ENCODE measurements at regions not wholly inside any gene's neighbourhood (a gene's known extent, or its start where the extent isn't known, plus 50 kb on each side); places are given as distances from the start of the nearest gene placed in this dataset.

DNA sequence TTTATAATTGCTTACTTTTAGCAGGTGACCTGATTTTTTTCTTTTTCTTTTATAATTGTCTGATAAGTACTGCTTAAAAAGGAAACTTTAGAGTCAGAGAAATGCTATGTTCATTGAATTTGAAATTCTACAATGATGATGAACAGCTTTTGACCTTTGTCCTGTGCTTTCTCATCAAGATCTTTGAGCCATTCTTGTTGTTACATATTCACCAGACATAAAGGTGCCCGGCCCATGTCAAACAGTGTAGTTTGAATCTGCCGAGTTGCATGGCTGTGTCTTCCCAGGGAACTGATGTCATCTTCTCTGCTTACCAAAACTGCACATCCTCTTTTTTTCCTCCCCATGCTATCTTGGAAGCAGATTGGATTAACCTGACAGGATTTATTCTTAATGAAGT, 163.6 kb downstream of the LRRC70 start:
- no peak for DNase-seq (ENCODE audit: low read depth)

GRCh38 chr5:62741761-62742160, 163.1 kb downstream of the LRRC70 start:
- no peak overlapping the region for H3K4me3 ChIP-seq (ENCODE audit: low read depth, low read length)
- DNase-seq (ENCODE audit: low read depth), result no peak
- TF ChIP-seq CTCF (IDR thresholded peaks at IDR 0.05; ENCODE audit: low read depth, low read length) (no peak), MAX (IDR thresholded peaks at IDR 0.05; ENCODE audit: low read depth, low read length) (no peak), MYC (IDR thresholded peaks at IDR 0.05; ENCODE audit: low read depth, low read length) (no peak), POLR2A (IDR thresholded peaks at IDR 0.05; ENCODE audit: extremely low read depth, insufficient read length) (no peak)

More for the DNA sequence above, 163.6 kb downstream of the LRRC70 start:
- TF ChIP-seq CTCF (IDR thresholded peaks at IDR 0.05; ENCODE audit: low read depth, low read length), result no peak
- TF ChIP-seq MAX (IDR thresholded peaks at IDR 0.05; ENCODE audit: low read depth, low read length), result no peak
- TF ChIP-seq MYC (IDR thresholded peaks at IDR 0.05; ENCODE audit: low read depth, low read length), result no peak
- no peak for TF ChIP-seq POLR2A (IDR thresholded peaks at IDR 0.05; ENCODE audit: extremely low read depth, insufficient read length)
- no peak overlapping the region for H3K4me3 ChIP-seq (ENCODE audit: low read depth, low read length)

- DNase-seq (ENCODE audit: low read depth), result no peak
- no peak for TF ChIP-seq MYC (IDR thresholded peaks at IDR 0.05; ENCODE audit: low read depth, low read length)
- no peak for TF ChIP-seq CTCF (IDR thresholded peaks at IDR 0.05; ENCODE audit: low read depth, low read length)
- TF ChIP-seq POLR2A (IDR thresholded peaks at IDR 0.05; ENCODE audit: extremely low read depth, insufficient read length), result no peak
- TF ChIP-seq MAX (IDR thresholded peaks at IDR 0.05; ENCODE audit: low read depth, low read length), result no peak
- H3K4me3 ChIP-seq (ENCODE audit: low read depth, low read length), result no peak overlapping the region
These were observed 159.1 kb downstream of the LRRC70 start for GRCh38 chr5:62737766-62738165.

GRCh38 chr5:62732677-62733121, 154.1 kb downstream of the LRRC70 start:
- TF ChIP-seq POLR2A (IDR thresholded peaks at IDR 0.05; ENCODE audit: extremely low read depth, insufficient read length) (no peak), MAX (IDR thresholded peaks at IDR 0.05; ENCODE audit: low read depth, low read length) (no peak), CTCF (IDR thresholded peaks at IDR 0.05; ENCODE audit: low read depth, low read length) (no peak), MYC (IDR thresholded peaks at IDR 0.05; ENCODE audit: low read depth, low read length) (no peak)
- H3K4me3 ChIP-seq (ENCODE audit: low read depth, low read length), result no peak overlapping the region
- DNase-seq (ENCODE audit: low read depth), result peak; percentile 76

GRCh38 chr5:62731022-62731421, 152.4 kb downstream of the LRRC70 start:
- TF ChIP-seq MAX (IDR thresholded peaks at IDR 0.05; ENCODE audit: low read depth, low read length), result no peak
- no peak for TF ChIP-seq CTCF (IDR thresholded peaks at IDR 0.05; ENCODE audit: low read depth, low read length)
- TF ChIP-seq MYC (IDR thresholded peaks at IDR 0.05; ENCODE audit: low read depth, low read length), result no peak
- TF ChIP-seq POLR2A (IDR thresholded peaks at IDR 0.05; ENCODE audit: extremely low read depth, insufficient read length), result no peak
- DNase-seq (ENCODE audit: low read depth), result peak; percentile 30
- no peak overlapping the region for H3K4me3 ChIP-seq (ENCODE audit: low read depth, low read length)

- TF ChIP-seq MAX (IDR thresholded peaks at IDR 0.05; ENCODE audit: low read depth, low read length) (no peak), POLR2A (IDR thresholded peaks at IDR 0.05; ENCODE audit: extremely low read depth, insufficient read length) (no peak), MYC (IDR thresholded peaks at IDR 0.05; ENCODE audit: low read depth, low read length) (no peak), CTCF (IDR thresholded peaks at IDR 0.05; ENCODE audit: low read depth, low read length) (no peak)
- H3K4me3 ChIP-seq (ENCODE audit: low read depth, low read length), result no peak overlapping the region
- no peak for DNase-seq (ENCODE audit: low read depth)
These were observed 151.1 kb downstream of the LRRC70 start for GRCh38 chr5:62729675-62730074.
